HL-60 (cell line): ENCODE measurements at regions not wholly inside any gene's neighbourhood (a gene's known extent, or its start where the extent isn't known, plus 50 kb on each side); places are given as distances from the start of the nearest gene placed in this dataset.

ENCODE experiments used
- CTCF ChIP-seq: IDR thresholded peaks from one replicate; pipeline ENCODE4 v1.5.1; 2011; ENCODE audit warnings: low read length, control low read depth, inconsistent platforms; ENCODE audit not compliant: insufficient read depth
- POLR2AphosphoS5 ChIP-seq: IDR thresholded peaks from 2 replicates; pipeline ENCODE4 v1.6.1; 2012; ENCODE audit warnings: low read depth
- REST ChIP-seq: IDR thresholded peaks from 2 replicates; pipeline ENCODE4 v1.6.1; 2012; ENCODE audit warnings: low read depth; ENCODE audit not compliant: insufficient replicate concordance
- SPI1 ChIP-seq: IDR thresholded peaks from 2 replicates; pipeline ENCODE4 v1.6.1; 2012; ENCODE audit warnings: low read depth, mild to moderate bottlenecking, borderline replicate concordance

- TF ChIP-seq CTCF (no peak), POLR2AphosphoS5 (no peak), SPI1 (no peak), REST (no peak)
Measured at GRCh38 chr16:5510819-5511370, 413.3 kb upstream of the EEF2KMT start.
